Gastroesophageal sphincter (tissue), 4 donors: ENCODE measurements at regions not wholly inside any gene's neighbourhood (a gene's known extent, or its start where the extent isn't known, plus 50 kb on each side); places are given as distances from the start of the nearest gene placed in this dataset.
A peak's percentile ranks its signal among the peaks of the same experiment; 100 is the strongest.

Experiments used
- ATAC-seq: fragments of 150-250 bp; one replicate; pipeline ENCODE4 v1.9.1; 2016; ENCODE audit warnings: mild to moderate bottlenecking, moderate library complexity
- H3K27ac ChIP-seq, 4 donors: fragments of 200-600 bp; sonication (generic) in 3 of 4; 1 replicate in 3 of 4; 2 replicates in 1 of 4; pipeline ENCODE4 v1.5.1; 2016 to 2019
- H3K27me3 ChIP-seq: fragments of 200-600 bp; sonication (generic); one replicate; pipeline ENCODE4 v1.5.1; 2019
- H3K36me3 ChIP-seq, 2 donors: fragments of 200-600 bp; sonication (generic); one replicate each; pipeline ENCODE4 v1.5.1; 2019; ENCODE audit warnings: control low read depth in 1 of 2
- H3K4me1 ChIP-seq, 3 donors: fragments of 200-600 bp; sonication (generic); 1 replicate in 2 of 3; 2 replicates in 1 of 3; pipeline ENCODE4 v1.5.1; 2016 to 2019; ENCODE audit warnings: control low read depth in 2 of 3
- H3K4me3 ChIP-seq, 2 donors: fragments of 200-600 bp; sonication (generic); one replicate each; pipeline ENCODE4 v1.5.1; 2019; ENCODE audit warnings: mild to moderate bottlenecking in 1 of 2, moderate library complexity in 1 of 2
- H3K9me3 ChIP-seq, 3 donors: fragments of 200-600 bp; sonication (generic); one replicate each; pipeline ENCODE4 v1.5.1; 2017 to 2019; ENCODE audit warnings: control low read depth in 2 of 3
- EP300 ChIP-seq: sonication (generic); formaldehyde crosslinking; IDR thresholded peaks from one replicate; pipeline ENCODE4 v1.6.1; 2017; ENCODE audit warnings: antibody characterized with exemption, mild to moderate bottlenecking
- POLR2A ChIP-seq, 2 donors: fragments of 450-650 bp; IDR thresholded peaks; one replicate each; pipeline ENCODE4 v1.6.1; 2017; ENCODE audit warnings: antibody characterized with exemption in 2 of 2, mild to moderate bottlenecking in 2 of 2, moderate library complexity in 1 of 2
- POLR2AphosphoS5 ChIP-seq: sonication (generic); formaldehyde crosslinking; IDR thresholded peaks from one replicate; pipeline ENCODE4 v1.6.1; 2017; ENCODE audit warnings: antibody characterized with exemption
- WGBS, 2 donors: methylation state at CpG; one replicate each; pipeline ENCODE4 v1.1.5; 2018; ENCODE audit warnings: low coverage in 1 of 2; 5-methylcytosine and 5-hydroxymethylcytosine counted together
- TF ChIP-seq, protein P1 (sequence below), 4 experiments: fragments of 200-600 bp in 2 of 4; fragments of 450-650 bp in 2 of 4; sonication (generic) in 1 of 4; IDR thresholded peaks; one replicate each; pipeline ENCODE4 v1.5.1; 2017 to 2019; ENCODE audit warnings: antibody characterized with exemption in 4 of 4, mild to moderate bottlenecking in 2 of 4, moderate library complexity in 2 of 4

DNA sequence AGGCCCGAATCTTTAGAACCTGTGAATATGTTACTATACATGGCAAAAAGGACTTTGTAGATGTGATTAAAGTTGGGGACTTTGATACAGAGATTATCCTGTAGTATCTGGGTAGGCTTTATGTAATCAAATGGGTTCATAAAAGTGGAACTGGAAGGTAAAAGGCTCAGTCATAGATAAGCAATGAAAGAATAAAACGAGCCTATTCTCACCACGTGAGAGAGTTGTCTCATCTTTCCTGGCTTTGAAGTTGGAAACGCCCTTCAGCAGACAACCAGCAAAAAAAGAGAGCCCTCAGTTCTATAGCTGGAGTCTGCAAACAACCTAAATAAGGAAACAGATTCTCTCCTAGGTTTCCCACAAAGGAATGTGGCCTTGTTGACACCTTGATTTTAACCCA lies 805.8 kb upstream of the DIAPH2 start:
- no peaks in the 10 kb centered on the region for H3K36me3 ChIP-seq
- H3K4me3 ChIP-seq = no peak overlapping the region
- no peak overlapping the region for H3K27ac ChIP-seq
- TF ChIP-seq, protein P1, sequence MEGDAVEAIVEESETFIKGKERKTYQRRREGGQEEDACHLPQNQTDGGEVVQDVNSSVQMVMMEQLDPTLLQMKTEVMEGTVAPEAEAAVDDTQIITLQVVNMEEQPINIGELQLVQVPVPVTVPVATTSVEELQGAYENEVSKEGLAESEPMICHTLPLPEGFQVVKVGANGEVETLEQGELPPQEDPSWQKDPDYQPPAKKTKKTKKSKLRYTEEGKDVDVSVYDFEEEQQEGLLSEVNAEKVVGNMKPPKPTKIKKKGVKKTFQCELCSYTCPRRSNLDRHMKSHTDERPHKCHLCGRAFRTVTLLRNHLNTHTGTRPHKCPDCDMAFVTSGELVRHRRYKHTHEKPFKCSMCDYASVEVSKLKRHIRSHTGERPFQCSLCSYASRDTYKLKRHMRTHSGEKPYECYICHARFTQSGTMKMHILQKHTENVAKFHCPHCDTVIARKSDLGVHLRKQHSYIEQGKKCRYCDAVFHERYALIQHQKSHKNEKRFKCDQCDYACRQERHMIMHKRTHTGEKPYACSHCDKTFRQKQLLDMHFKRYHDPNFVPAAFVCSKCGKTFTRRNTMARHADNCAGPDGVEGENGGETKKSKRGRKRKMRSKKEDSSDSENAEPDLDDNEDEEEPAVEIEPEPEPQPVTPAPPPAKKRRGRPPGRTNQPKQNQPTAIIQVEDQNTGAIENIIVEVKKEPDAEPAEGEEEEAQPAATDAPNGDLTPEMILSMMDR (IDR thresholded peaks at IDR 0.05) = no peak
- no peak for TF ChIP-seq POLR2A (IDR thresholded peaks at IDR 0.05)
- TF ChIP-seq EP300 = no peak
- no peak for TF ChIP-seq POLR2AphosphoS5
- WGBS, 2 donors = 29 to 64% methylated on average over 3 to 4 of the region's 4 CpGs
- no peak for ATAC-seq
- peaks cover 0 to 3% (median 0%) of the 10 kb centered on the region in 3 donors for H3K4me1 ChIP-seq
- no peaks in the 10 kb centered on the region for H3K27me3 ChIP-seq
- no peaks in the 10 kb centered on the region for H3K9me3 ChIP-seq

GRCh38 chrX:95884186-95884585 lies 800.5 kb upstream of the DIAPH2 start:
- no peak for ATAC-seq
- TF ChIP-seq, protein P1 (IDR thresholded peaks at IDR 0.05) = no peak
- TF ChIP-seq EP300 = no peak
- TF ChIP-seq POLR2A (IDR thresholded peaks at IDR 0.05) = no peak
- no peak for TF ChIP-seq POLR2AphosphoS5
- no peak overlapping the region for H3K4me3 ChIP-seq
- H3K27ac ChIP-seq = peak overlapping the region in 2 of 4 donors; percentile 35 to 41
- peaks cover 0 to 27% (median 0%) of the 10 kb centered on the region in 3 donors for H3K4me1 ChIP-seq
- 9 to 26% methylated on average over 2 of the region's 2 CpGs for WGBS, 2 donors
- no peaks in the 10 kb centered on the region for H3K36me3 ChIP-seq
- no peaks in the 10 kb centered on the region for H3K27me3 ChIP-seq
- H3K9me3 ChIP-seq = no peaks in the 10 kb centered on the region

DNA sequence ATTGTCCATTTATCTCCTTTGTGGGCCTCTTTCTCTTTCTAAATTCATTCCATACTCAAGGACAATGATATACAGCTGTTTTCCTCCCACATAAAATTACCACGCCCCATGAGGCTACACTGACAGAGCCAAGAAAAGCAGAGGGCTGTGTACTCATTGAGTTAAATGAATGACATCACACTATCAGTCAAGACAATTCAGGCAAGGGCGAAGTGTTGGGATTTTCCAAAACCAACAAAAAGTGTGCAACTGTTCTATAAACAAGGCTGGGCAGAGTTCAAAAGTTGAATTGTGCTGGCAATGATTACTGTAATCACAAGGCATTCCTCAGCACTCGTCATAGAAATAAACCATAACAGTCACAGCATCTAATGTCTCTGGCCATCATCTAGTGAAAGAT lies 799.6 kb upstream of the DIAPH2 start:
- 20 to 49% methylated on average over 1 to 2 of the region's 3 CpGs for WGBS, 2 donors
- no peaks in the 10 kb centered on the region for H3K36me3 ChIP-seq
- TF ChIP-seq POLR2A (IDR thresholded peaks at IDR 0.05) (no peak), EP300 (no peak)
- no peaks in the 10 kb centered on the region for H3K27me3 ChIP-seq
- H3K27ac ChIP-seq = peak overlapping the region in 2 of 4 donors; percentile 35 to 41
- peaks cover 0 to 27% (median 0%) of the 10 kb centered on the region in 3 donors for H3K4me1 ChIP-seq
- H3K9me3 ChIP-seq = no peaks in the 10 kb centered on the region
- no peak overlapping the region for H3K4me3 ChIP-seq
- ATAC-seq = peak; percentile 67

GRCh38 chrX:95889279-95889678 lies 795.4 kb upstream of the DIAPH2 start:
- WGBS, 2 donors = 60% methylated on average over 1 of the region's 1 CpG; no CpG with 5 or more reads in 1 of the 2 donors
- TF ChIP-seq EP300 (no peak), POLR2A (IDR thresholded peaks at IDR 0.05) (no peak), POLR2AphosphoS5 (no peak)
- TF ChIP-seq, protein P1 (IDR thresholded peaks at IDR 0.05) = no peak
- Histone ChIP-seq H3K4me1 (peaks cover 0 to 21% (median 0%) of the 10 kb centered on the region in 3 donors), H3K27ac (no peak overlapping the region), H3K9me3 (no peaks in the 10 kb centered on the region), H3K4me3 (no peak overlapping the region), H3K36me3 (no peaks in the 10 kb centered on the region), H3K27me3 (no peaks in the 10 kb centered on the region)
- ATAC-seq = no peak

DNA sequence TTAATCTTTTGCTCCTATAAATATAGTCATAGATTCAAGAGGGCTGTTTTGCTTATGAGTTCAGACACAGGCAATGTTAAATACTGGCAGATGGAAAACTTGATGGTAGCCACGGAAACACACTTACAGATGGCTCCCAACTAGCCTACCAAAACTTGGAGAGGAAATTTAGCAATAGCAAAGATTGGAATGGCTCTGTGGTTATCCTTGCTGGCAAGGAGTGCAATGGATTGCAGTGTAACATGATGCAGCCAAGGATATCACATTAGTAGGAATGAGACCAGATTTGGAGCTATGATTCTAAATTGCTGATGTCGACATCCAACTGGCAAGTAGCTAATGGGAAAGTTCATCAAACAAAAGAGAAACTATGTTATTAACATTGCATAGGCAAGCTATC lies 791.0 kb upstream of the DIAPH2 start:
- TF ChIP-seq, protein P1 (IDR thresholded peaks at IDR 0.05) = no peak
- TF ChIP-seq POLR2AphosphoS5 = no peak
- TF ChIP-seq POLR2A (IDR thresholded peaks at IDR 0.05) = no peak
- TF ChIP-seq EP300 = no peak
- H3K4me3 ChIP-seq = no peak overlapping the region
- H3K36me3 ChIP-seq = no peaks in the 10 kb centered on the region
- H3K27me3 ChIP-seq = no peaks in the 10 kb centered on the region
- H3K27ac ChIP-seq = no peak overlapping the region
- H3K9me3 ChIP-seq = no peaks in the 10 kb centered on the region
- peak; percentile 68 for ATAC-seq
- H3K4me1 ChIP-seq = no peaks in the 10 kb centered on the region
- 29 to 62% methylated on average over 1 to 2 of the region's 2 CpGs for WGBS, 2 donors
